ENCODE measurements at regions not wholly inside any gene's neighbourhood (a gene's known extent, or its start where the extent isn't known, plus 50 kb on each side); places are given as distances from the start of the nearest gene placed in this dataset.

GRCh38 chr11:44507896-44508445 lies 57.5 kb upstream of the CD82 start:
- TF ChIP-seq EZH2 (IDR thresholded peaks at IDR 0.05; ENCODE audit: insufficient read depth, poor library complexity, severe bottlenecking) (no peak), EZH2phosphoT487 (IDR thresholded peaks at IDR 0.05; ENCODE audit: insufficient read depth, low read depth) (no peak)

Measured in GM23248 (cell line).